Osteocyte (in vitro differentiated cells): ENCODE measurements at regions not wholly inside any gene's neighbourhood (a gene's known extent, or its start where the extent isn't known, plus 50 kb on each side); places are given as distances from the start of the nearest gene placed in this dataset.

Source experiments
- DNase-seq: peaks from one replicate; pipeline ENCODE4 v3.0.0; 2021; ENCODE audit warnings: mixed read lengths; ENCODE audit not compliant: unreplicated experiment; ENCODE audit errors: extremely low spot score
- H3K27ac Mint-ChIP-seq: one replicate; pipeline ENCODE4 v1.8.0; 2021; ENCODE audit warnings: mild to moderate bottlenecking, mixed read lengths; ENCODE audit not compliant: unreplicated experiment
- H3K27me3 Mint-ChIP-seq: one replicate; pipeline ENCODE4 v1.8.0; 2021; ENCODE audit warnings: mixed read lengths; ENCODE audit not compliant: unreplicated experiment
- H3K36me3 Mint-ChIP-seq: one replicate; pipeline ENCODE4 v1.8.0; 2021; ENCODE audit warnings: mixed read lengths; ENCODE audit not compliant: unreplicated experiment
- H3K4me1 Mint-ChIP-seq: one replicate; pipeline ENCODE4 v1.8.0; 2021; ENCODE audit warnings: mixed read lengths; ENCODE audit not compliant: unreplicated experiment
- H3K4me3 Mint-ChIP-seq: one replicate; pipeline ENCODE4 v1.8.0; 2021; ENCODE audit warnings: mild to moderate bottlenecking, moderate library complexity, mixed read lengths; ENCODE audit not compliant: unreplicated experiment
- H3K9me3 Mint-ChIP-seq: one replicate; pipeline ENCODE4 v1.8.0; 2021; ENCODE audit warnings: mixed read lengths; ENCODE audit not compliant: unreplicated experiment
- TF ChIP-seq, protein P1 (sequence below): fragments of 200-600 bp; sonication (generic); IDR thresholded peaks from 2 replicates; pipeline ENCODE4 v1.5.0; 2021; ENCODE audit warnings: antibody characterized with exemption, mild to moderate bottlenecking, moderate library complexity

DNA sequence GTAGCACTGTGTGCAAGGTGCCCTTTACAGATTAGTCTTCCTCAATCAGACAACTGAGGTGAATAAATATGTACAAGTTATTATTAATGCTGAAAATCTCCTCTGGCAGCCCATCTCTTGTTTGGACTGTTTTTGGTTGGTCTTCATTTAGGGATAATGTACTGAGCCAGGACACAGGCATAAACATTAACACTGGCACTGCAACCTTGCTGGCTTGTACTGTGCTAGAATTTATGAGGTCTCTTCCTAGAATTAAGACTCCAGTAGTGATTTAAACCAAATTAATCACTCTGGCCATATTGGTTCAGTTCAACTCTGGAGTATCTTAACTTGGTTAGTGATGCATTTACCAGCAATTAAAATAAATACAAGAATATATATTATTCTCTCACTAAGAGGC, 244.7 kb upstream of the GK2 start:
- DNase-seq: no peak
- Mint-ChIP-seq H3K27me3 (peaks cover 3% of the 10 kb centered on the region), H3K27ac (peak overlapping the region; percentile 0), H3K36me3 (no peaks in the 10 kb centered on the region), H3K4me1 (peaks cover 19% of the 10 kb centered on the region), H3K9me3 (peaks cover 7% of the 10 kb centered on the region), H3K4me3 (no peak overlapping the region)
- TF ChIP-seq, protein P1, sequence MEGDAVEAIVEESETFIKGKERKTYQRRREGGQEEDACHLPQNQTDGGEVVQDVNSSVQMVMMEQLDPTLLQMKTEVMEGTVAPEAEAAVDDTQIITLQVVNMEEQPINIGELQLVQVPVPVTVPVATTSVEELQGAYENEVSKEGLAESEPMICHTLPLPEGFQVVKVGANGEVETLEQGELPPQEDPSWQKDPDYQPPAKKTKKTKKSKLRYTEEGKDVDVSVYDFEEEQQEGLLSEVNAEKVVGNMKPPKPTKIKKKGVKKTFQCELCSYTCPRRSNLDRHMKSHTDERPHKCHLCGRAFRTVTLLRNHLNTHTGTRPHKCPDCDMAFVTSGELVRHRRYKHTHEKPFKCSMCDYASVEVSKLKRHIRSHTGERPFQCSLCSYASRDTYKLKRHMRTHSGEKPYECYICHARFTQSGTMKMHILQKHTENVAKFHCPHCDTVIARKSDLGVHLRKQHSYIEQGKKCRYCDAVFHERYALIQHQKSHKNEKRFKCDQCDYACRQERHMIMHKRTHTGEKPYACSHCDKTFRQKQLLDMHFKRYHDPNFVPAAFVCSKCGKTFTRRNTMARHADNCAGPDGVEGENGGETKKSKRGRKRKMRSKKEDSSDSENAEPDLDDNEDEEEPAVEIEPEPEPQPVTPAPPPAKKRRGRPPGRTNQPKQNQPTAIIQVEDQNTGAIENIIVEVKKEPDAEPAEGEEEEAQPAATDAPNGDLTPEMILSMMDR: no peak

DNA sequence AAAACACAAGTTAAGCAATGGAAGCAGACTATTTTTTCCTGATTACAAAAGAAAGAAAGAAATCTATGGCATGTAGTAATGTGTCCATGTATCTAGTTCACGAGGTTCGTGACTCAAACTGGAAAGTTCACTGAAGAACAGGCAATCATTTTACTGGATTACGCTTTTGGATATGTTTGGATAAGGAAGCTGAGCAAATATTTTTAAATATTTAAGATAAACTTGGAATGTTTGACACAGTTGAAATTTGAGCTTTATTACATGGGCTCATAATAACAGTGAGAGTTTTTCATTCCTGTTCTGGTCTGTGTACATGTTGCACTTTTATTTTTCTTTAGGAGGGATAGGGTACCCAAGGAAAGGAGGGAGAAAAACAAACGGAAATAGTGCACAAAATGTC, 244.2 kb upstream of the GK2 start:
- TF ChIP-seq, protein P1: no peak
- H3K36me3 Mint-ChIP-seq: no peaks in the 10 kb centered on the region
- DNase-seq: no peak
- peaks cover 3% of the 10 kb centered on the region for H3K27me3 Mint-ChIP-seq
- H3K9me3 Mint-ChIP-seq: peaks cover 2% of the 10 kb centered on the region
- peak overlapping the region; percentile 0 for H3K27ac Mint-ChIP-seq
- H3K4me3 Mint-ChIP-seq: no peak overlapping the region
- H3K4me1 Mint-ChIP-seq: peaks cover 19% of the 10 kb centered on the region

DNA sequence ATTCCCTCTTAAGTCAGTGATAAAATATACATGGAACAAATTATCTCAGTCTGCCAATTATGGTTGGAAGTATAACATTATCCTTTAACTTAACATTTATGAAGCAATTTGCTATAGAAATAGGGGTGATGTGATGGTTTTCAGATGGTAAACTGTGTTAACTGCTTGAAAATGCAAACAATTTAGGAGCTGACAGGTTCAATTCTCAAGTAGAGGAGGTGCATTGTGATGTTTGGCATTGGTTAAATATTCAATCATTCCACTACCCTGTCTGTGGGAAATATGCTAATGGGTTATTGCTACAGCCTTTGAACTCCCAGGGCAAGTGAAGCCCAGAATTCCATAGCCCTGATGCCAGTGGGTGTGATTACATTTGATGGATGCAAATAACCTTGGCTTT, 243.4 kb upstream of the GK2 start:
- Mint-ChIP-seq H3K27me3 (peaks cover 3% of the 10 kb centered on the region), H3K4me3 (no peak overlapping the region), H3K27ac (no peak overlapping the region), H3K4me1 (peaks cover 19% of the 10 kb centered on the region), H3K36me3 (no peaks in the 10 kb centered on the region), H3K9me3 (no peaks in the 10 kb centered on the region)
- no peak for DNase-seq
- TF ChIP-seq, protein P1: no peak

DNA sequence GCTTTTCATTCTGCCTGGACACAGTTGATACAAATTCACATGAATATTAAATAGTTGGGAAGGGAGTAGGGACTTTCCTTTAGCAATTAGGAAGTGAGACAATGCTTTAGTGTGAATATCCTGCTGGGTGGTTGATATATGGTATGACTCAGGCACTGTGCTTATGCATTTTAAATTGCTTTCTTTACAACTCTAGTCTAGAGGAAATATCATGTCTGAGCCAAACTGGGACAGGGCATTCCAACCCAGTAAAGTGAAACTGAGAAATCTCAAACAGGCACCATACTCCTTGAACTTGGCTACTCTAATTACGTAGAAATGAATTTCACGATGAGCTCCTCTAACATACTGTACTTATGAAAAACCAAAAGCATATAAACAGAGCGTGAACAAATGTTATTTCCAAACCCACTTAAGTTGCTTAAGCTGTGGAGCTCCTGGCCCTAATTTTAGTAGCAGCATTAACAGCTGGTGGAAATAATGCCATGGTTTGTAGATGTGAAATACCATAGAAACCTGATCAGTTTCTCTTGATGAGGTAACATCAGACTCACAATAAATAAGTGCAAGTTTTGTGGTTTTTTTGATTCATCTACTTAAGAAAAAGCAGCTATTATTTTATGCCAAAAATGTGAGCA, 242.9 kb upstream of the GK2 start:
- TF ChIP-seq, protein P1: no peak
- Mint-ChIP-seq H3K27me3 (peaks cover 3% of the 10 kb centered on the region), H3K27ac (no peak overlapping the region), H3K9me3 (no peaks in the 10 kb centered on the region), H3K4me1 (peaks cover 19% of the 10 kb centered on the region), H3K4me3 (no peak overlapping the region), H3K36me3 (no peaks in the 10 kb centered on the region)
- DNase-seq: no peak

DNA sequence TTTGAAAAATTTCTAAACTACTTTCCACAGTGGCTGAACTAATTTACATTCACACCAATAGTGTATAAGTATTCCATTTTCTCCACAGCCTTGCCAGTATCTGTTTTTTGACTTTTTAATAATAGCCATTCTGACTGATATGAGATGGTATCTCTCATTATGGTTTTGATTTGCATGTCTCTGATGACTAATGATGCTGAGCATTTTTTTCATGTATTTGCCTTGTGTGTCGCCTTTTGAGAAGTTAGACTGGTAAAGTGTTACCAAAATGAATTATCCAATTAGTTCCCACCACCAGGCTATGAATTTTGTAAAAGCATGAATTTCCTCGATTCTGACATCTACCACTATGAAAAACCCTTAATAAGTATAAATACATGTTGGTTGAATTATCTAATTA, 242.2 kb upstream of the GK2 start:
- H3K27ac Mint-ChIP-seq: no peak overlapping the region
- no peak for DNase-seq
- peaks cover 3% of the 10 kb centered on the region for H3K27me3 Mint-ChIP-seq
- H3K4me1 Mint-ChIP-seq: peaks cover 19% of the 10 kb centered on the region
- TF ChIP-seq, protein P1: no peak
- no peak overlapping the region for H3K4me3 Mint-ChIP-seq
- no peaks in the 10 kb centered on the region for H3K36me3 Mint-ChIP-seq
- no peaks in the 10 kb centered on the region for H3K9me3 Mint-ChIP-seq
